Epithelial cell of esophagus (primary cell): ENCODE measurements at regions not wholly inside any gene's neighbourhood (a gene's known extent, or its start where the extent isn't known, plus 50 kb on each side); places are given as distances from the start of the nearest gene placed in this dataset.

Experiments
- DNase-seq: peaks from one replicate; pipeline ENCODE4 v3.0.0; 2010; ENCODE audit warnings: low read depth
- H3K4me3 ChIP-seq: 2 replicates; pipeline ENCODE4 v1.5.1; 2011; ENCODE audit warnings: mild to moderate bottlenecking, low read length, control low read depth
- CTCF ChIP-seq: IDR thresholded peaks from 2 replicates; pipeline ENCODE4 v1.5.1; 2011; ENCODE audit warnings: low read depth, mild to moderate bottlenecking, low read length, control low read depth, inconsistent platforms; ENCODE audit not compliant: insufficient read depth; ENCODE audit errors: missing control alignments

GRCh38 chr10:30256084-30256483 is 93.0 kb downstream of the MTPAP start:
- no peak for TF ChIP-seq CTCF
- DNase-seq: no peak
- H3K4me3 ChIP-seq: no peak overlapping the region

- no peak overlapping the region for H3K4me3 ChIP-seq
- TF ChIP-seq CTCF: no peak
- no peak for DNase-seq
Observed at GRCh38 chr10:30254926-30255325, 94.2 kb downstream of the MTPAP start.

DNA sequence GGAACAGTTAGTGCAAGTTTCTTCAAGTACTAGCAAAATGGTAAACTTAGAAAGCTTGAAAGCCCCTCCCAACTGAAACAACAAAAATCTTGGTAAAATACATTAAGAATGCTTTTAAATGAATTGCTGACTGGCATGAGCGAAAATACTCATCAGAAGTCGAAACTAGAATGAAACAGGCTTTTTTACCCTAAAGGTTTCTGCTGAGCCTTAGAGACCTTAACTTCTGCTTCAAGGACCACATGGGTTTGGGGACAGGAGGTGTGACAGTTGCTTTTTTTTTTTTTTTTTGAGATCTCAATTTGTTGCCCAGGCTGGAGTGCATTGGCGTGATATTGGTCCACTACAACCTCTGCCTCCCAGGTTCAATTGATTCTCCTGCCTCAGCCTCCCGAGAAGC is 100.3 kb downstream of the MTPAP start:
- no peak for DNase-seq
- no peak for TF ChIP-seq CTCF
- H3K4me3 ChIP-seq: no peak overlapping the region

- DNase-seq: no peak
- no peak for TF ChIP-seq CTCF
- no peak overlapping the region for H3K4me3 ChIP-seq
Observed at GRCh38 chr10:30247704-30248103, 101.4 kb downstream of the MTPAP start.

DNA sequence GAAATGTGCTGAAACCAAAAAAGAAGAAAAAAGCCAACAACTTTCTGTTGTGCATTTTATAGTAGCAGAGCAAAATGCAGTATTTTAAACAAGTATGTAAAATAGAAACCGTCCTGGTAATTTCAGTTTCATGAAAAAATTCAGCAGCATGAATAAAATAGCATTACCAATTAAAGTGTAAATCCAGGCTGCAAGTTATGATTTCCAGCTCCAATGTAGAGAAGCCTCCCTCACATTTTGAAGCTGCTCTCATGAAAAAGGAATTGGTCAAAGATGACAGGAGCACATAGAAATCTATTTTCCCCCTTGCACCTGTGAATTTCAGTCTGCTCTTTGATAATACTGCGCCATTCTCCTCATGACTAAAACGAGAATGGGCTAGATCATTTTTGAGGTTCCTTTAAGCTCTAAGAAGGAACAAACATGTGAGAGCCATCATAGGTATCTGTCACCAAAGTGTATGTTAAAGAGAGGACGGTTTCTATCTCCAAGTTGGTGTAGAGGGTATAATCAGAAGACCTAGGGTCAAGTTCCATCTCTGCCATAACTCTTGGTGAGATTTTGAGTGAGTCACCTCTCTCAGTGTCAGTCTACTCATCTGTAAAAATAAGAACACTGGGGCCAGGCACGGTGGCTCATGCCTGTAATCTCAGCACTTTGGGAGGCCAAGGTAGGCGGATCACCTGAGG is 107.5 kb downstream of the MTPAP start:
- TF ChIP-seq CTCF: no peak
- DNase-seq: no peak
- H3K4me3 ChIP-seq: no peak overlapping the region

DNA sequence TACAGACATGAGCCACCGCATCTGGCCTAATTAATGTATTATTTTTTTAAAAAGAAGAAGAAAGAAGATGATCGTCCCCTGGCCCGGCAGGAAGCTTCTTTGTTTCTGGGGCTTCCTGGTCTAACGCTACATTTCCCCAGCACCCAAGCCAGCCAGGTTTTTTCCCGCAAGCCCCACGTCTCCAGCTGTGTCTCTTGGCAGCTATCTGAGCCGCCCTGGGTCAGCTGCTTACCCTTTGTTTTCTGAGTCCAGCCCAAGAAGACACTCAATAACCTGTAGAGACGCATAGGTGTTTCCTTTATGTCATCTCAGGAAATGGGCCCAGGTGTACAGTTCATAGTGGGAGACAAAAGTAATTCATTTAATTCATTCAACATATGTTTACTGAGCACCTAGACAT is 110.2 kb downstream of the MTPAP start:
- no peak for DNase-seq
- no peak for TF ChIP-seq CTCF
- no peak overlapping the region for H3K4me3 ChIP-seq
